K562 (cell line): ENCODE measurements at regions not wholly inside any gene's neighbourhood (a gene's known extent, or its start where the extent isn't known, plus 50 kb on each side); places are given as distances from the start of the nearest gene placed in this dataset.
"Not testable (repeated sequence)": the region's sequence is repeated elsewhere in the genome, so short reads cannot be mapped to it uniquely, and the experiment has no call there.

Experiments
- ATAC-seq: fragments of 200-7000 bp; cut with Tn5 transposase; 3 replicates; pipeline ENCODE4 v1.9.1; 2020; ENCODE audit warnings: moderate library complexity
- BruUV-seq: library from RNA; stranded (reverse); fragments of 400-500 nt; replicated peaks from 2 replicates; lab custom pipeline; 2021; lab: Mats Ljungman, UMichigan
- CTCF ChIA-PET: fragments of 300-600 bp; formaldehyde crosslinking; extraction: SDS; loops from one replicate; lab custom pipeline; 2021; ENCODE audit warnings: low intra/inter-chr PET ratio; lab: Yijun Ruan, JAX
- POLR2A ChIA-PET: fragments of 300-600, 350-650 bp; sonication (Branson Sonifier 250); formaldehyde crosslinking; extraction: SDS; loops from one replicate; lab custom pipeline; 2021; ENCODE audit warnings: antibody characterized with exemption, inconsistent platforms; lab: Yijun Ruan, JAX
- DNase-seq, 4 experiments: peaks; one replicate each; pipeline versions ENCODE4 v3.0.0 to v3.0.0-alpha.2; 2011 to 2018; ENCODE audit warnings: low spot score in 3 of 4, mixed read lengths in 3 of 4; ENCODE audit errors: extremely low read depth in 1 of 4
- FAIRE-seq: peaks from 2 replicates; lab custom pipeline; 2011; peaks lifted over from hg19 to GRCh38; lab: Jason Lieb, UNC
- H2AFZ ChIP-seq: 2 replicates; pipeline ENCODE4 v1.6.0; 2011; ENCODE audit warnings: low read depth, low read length, control low read depth, inconsistent platforms
- H3K27ac ChIP-seq: fragments of 200-600 bp; 3 replicates; pipeline ENCODE4 v1.8.0; 2011; ENCODE audit warnings: low read depth, mild to moderate bottlenecking, control low read depth, inconsistent platforms, low read length, moderate library complexity, mixed read lengths; ENCODE audit errors: extremely low read depth
- H3K27me3 ChIP-seq, 2 experiments: fragments of 300-600 bp in 1 of 2; 2 replicates in 1 of 2; 3 replicates in 1 of 2; pipeline versions ENCODE4 v1.6.0 to v1.8.0; 2011; ENCODE audit warnings: inconsistent platforms in 2 of 2, low read length in 2 of 2, mild to moderate bottlenecking in 1 of 2, mixed read lengths in 1 of 2, moderate library complexity in 1 of 2; ENCODE audit not compliant: control insufficient read depth in 2 of 2, insufficient read depth in 2 of 2
- H3K36me3 ChIP-seq: fragments of 300-600 bp; 3 replicates; pipeline ENCODE4 v1.8.0; 2011; ENCODE audit warnings: mild to moderate bottlenecking, low read length, inconsistent platforms; ENCODE audit not compliant: control insufficient read depth, insufficient read depth
- H3K4me1 ChIP-seq, 2 experiments: fragments of 200-600 bp in 1 of 2; replicated peaks in 1 of 2; 2 replicates in 1 of 2; 3 replicates in 1 of 2; pipeline versions ENCODE4 v1.5.1 to v1.8.0; 2011; ENCODE audit warnings: inconsistent platforms in 2 of 2, low read length in 2 of 2, mild to moderate bottlenecking in 1 of 2, mixed read lengths in 1 of 2, moderate library complexity in 1 of 2; ENCODE audit not compliant: control insufficient read depth in 2 of 2, insufficient read depth in 2 of 2
- H3K4me2 ChIP-seq: 2 replicates; pipeline ENCODE4 v1.6.1; 2011; ENCODE audit warnings: low read length, control low read depth, inconsistent platforms, mixed read lengths; ENCODE audit not compliant: insufficient read depth
- H3K4me3 ChIP-seq: fragments of 200-600 bp; sonication (generic), shearing (Covaris generic); 2 replicates; pipeline ENCODE4 v1.5.1; 2016; ENCODE audit warnings: control low read depth, inconsistent platforms
- H3K79me2 ChIP-seq: fragments of 200-600 bp; 3 replicates; pipeline ENCODE4 v1.8.0; 2011; ENCODE audit warnings: low read length, inconsistent platforms; ENCODE audit not compliant: control insufficient read depth, insufficient read depth
- H3K9ac ChIP-seq, 2 experiments: 2 replicates each; pipeline versions ENCODE4 v1.6.0 to v1.6.1; 2011; ENCODE audit warnings: low read depth in 2 of 2, low read length in 2 of 2, control low read depth in 1 of 2, inconsistent platforms in 1 of 2, mild to moderate bottlenecking in 1 of 2, mixed read lengths in 1 of 2; ENCODE audit not compliant: insufficient read depth in 1 of 2
- H3K9me1 ChIP-seq: one replicate; pipeline ENCODE4 v1.6.0; 2011; ENCODE audit warnings: inconsistent platforms, mild to moderate bottlenecking, low read length, moderate library complexity; ENCODE audit not compliant: control insufficient read depth, insufficient read depth
- H3K9me3 ChIP-seq: replicated peaks from 2 replicates; pipeline ENCODE4 v1.5.1; 2011; ENCODE audit warnings: low read depth, low read length, inconsistent platforms; ENCODE audit not compliant: control insufficient read depth, insufficient read depth
- H4K20me1 ChIP-seq: replicated peaks from 2 replicates; pipeline ENCODE4 v1.6.1; 2011; ENCODE audit warnings: low read length, inconsistent platforms, mixed read lengths; ENCODE audit not compliant: control insufficient read depth, insufficient read depth
- DEAF1 ChIP-seq: fragments of 450-650 bp; formaldehyde crosslinking; IDR thresholded peaks from 2 replicates; pipeline ENCODE4 v1.4.0; 2020; ENCODE audit warnings: mild to moderate bottlenecking, moderate library complexity
- EZH2 ChIP-seq: IDR thresholded peaks from 2 replicates; pipeline ENCODE4 v1.6.1; 2012; ENCODE audit warnings: low read depth, mild to moderate bottlenecking, inconsistent platforms, low read length, borderline replicate concordance
- PRDM10 ChIP-seq: fragments of 450-650 bp; IDR thresholded peaks from 2 replicates; pipeline ENCODE4 v1.6.1; 2018; ENCODE audit not compliant: partially characterized antibody
- WGBS: fragments of 100-300 bp; shearing (Covaris generic); methylation state at CpG from one replicate; pipeline ENCODE4 v1.1.6; 2016; ENCODE audit warnings: low coverage, mixed read lengths; ENCODE audit not compliant: insufficient coverage; ENCODE audit errors: missing lambda C conversion rate; 5-methylcytosine and 5-hydroxymethylcytosine counted together
- in situ Hi-C: fragments of 300-500 bp; cut with MboI; formaldehyde crosslinking; loops from 4 replicates; pipeline ENCODE4 v1.15.0; 2018; ENCODE audit warnings: inconsistent platforms, mixed read lengths
- intact Hi-C: fragments of 100-400 bp; cut with micrococcal nuclease; formaldehyde crosslinking; loops from 2 replicates; pipeline ENCODE4 v1.14.2; 2022

DNA sequence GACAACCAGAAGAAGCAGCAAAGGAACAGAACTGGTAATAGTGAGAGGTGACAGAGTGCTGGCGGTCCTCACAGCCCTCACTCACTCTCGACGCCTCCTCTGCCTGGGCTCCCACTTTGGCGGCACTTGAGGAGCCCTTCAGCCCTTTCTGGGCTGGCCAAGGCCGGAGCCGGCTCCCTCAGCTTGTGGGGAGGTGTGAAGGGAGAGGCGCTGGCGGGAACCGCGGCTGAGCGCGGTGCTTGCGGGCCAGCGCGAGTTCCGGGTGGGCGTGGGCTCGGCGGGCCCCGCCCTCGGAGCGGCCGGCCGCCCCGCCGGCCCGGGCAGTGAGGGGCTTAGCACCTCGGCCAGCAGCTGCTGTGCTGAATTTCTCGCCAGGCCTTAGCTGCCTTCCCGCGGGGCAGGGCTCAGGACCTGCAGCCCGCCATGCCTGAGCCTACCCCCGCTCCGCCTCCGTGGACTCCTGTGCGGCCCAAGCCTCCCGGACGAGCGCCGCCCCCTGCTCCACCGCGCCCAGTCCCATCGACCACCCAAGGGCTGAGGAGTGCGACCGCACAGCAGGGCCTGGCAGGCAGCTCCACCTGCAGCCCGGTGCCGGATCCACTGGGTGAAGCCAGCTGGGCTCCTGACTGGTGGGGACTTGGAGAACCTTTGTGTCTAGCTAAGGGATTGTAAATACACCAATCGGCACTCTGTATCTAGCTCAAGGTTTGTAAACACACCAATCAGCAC lies 366.0 kb downstream of the DNAH5 start:
- H3K9me3 ChIP-seq, BruUV-seq, H3K27ac ChIP-seq, CTCF ChIA-PET, H3K9ac ChIP-seq, H3K36me3 ChIP-seq, intact Hi-C loops, H3K4me2 ChIP-seq, ATAC-seq, in situ Hi-C loops, H3K4me1 ChIP-seq, H3K27me3 ChIP-seq, H3K4me3 ChIP-seq, POLR2A ChIA-PET, H4K20me1 ChIP-seq, H2AFZ ChIP-seq, DNase-seq, H3K79me2 ChIP-seq, FAIRE-seq, H3K9me1 ChIP-seq: not testable (repeated sequence)
- whole genome bisulfite sequencing: 2% methylated on average over 47 of the region's 48 CpGs

- intact Hi-C loops: no loop called here
- H4K20me1 ChIP-seq: no peaks in the 10 kb centered on the region
- no peak for FAIRE-seq
These were observed 369.9 kb downstream of the DNAH5 start for GRCh38 chr5:13574574-13574973.

More at GRCh38 chr5:13574574-13574973, 369.9 kb downstream of the DNAH5 start:
- ChIA-PET POLR2A (no interaction called here), CTCF (no interaction called here)
- no TSS peak for BruUV-seq
- H3K4me3 ChIP-seq: no peak overlapping the region
- H3K9me1 ChIP-seq: no peaks in the 10 kb centered on the region
- 0% methylated on average over 2 of the region's 2 CpGs for WGBS
- in situ Hi-C loops: no loop called here
- no peaks in the 10 kb centered on the region for H3K9me3 ChIP-seq
- no peak overlapping the region for H3K27ac ChIP-seq
- no peak overlapping the region for H2AFZ ChIP-seq
- no peaks in the 10 kb centered on the region for H3K27me3 ChIP-seq
- DNase-seq (no peak), ATAC-seq (no peak)
- H3K79me2 ChIP-seq: no peaks in the 10 kb centered on the region
- no peaks in the 10 kb centered on the region for H3K4me1 ChIP-seq
- TF ChIP-seq PRDM10 (no peak), EZH2 (no peak), DEAF1 (CRISPR knock-in tag) (no peak)
- TF ChIP-seq, all 486 proteins: peak for 0
- Histone ChIP-seq H3K4me2 (no peak overlapping the region), H3K9ac (no peak overlapping the region), H3K36me3 (no peaks in the 10 kb centered on the region)
